GM18519 (cell line): ENCODE measurements at regions not wholly inside any gene's neighbourhood (a gene's known extent, or its start where the extent isn't known, plus 50 kb on each side); places are given as distances from the start of the nearest gene placed in this dataset.

Experiments used
- ATAC-seq: cut with Tn5 transposase; IDR thresholded peaks from one replicate; pipeline ENCODE4 v1.9.1; 2021; ENCODE audit warnings: mild to moderate bottlenecking, moderate library complexity; ENCODE audit not compliant: unreplicated experiment, low FRiP score

DNA sequence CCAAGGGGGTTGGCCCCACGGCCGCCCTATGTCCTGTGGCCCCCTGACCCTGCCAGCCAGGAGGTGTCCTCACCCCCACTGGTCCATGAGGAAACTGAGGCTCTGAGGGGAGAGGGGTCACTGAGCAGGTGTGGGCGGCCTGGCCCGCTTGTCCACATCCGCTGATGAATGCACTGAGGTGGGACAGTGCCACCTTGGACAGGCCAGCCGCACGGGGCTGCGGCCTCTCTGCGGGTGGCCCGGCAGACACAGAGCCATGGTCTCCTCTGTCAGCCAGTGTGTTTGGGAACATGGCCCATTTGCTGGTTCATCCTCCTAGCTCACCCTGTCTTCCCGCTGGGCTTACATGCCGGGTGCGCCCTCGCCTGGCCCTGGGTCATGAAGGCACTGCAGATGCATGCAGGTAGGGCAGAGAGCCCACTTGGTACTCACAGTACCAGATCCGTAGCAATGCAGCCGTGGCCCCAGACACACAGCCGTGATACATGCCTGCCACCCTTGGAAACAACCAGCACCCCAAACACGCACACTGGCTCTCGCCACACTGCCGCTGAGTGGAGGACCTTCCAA lies 93.9 kb downstream of the ENGASE start:
- no peak for ATAC-seq

GRCh38 chr17:79167486-79167885 lies 92.9 kb downstream of the ENGASE start:
- ATAC-seq, result no peak

GRCh38 chr17:79165756-79166473 lies 91.3 kb downstream of the ENGASE start:
- no peak for ATAC-seq

DNA sequence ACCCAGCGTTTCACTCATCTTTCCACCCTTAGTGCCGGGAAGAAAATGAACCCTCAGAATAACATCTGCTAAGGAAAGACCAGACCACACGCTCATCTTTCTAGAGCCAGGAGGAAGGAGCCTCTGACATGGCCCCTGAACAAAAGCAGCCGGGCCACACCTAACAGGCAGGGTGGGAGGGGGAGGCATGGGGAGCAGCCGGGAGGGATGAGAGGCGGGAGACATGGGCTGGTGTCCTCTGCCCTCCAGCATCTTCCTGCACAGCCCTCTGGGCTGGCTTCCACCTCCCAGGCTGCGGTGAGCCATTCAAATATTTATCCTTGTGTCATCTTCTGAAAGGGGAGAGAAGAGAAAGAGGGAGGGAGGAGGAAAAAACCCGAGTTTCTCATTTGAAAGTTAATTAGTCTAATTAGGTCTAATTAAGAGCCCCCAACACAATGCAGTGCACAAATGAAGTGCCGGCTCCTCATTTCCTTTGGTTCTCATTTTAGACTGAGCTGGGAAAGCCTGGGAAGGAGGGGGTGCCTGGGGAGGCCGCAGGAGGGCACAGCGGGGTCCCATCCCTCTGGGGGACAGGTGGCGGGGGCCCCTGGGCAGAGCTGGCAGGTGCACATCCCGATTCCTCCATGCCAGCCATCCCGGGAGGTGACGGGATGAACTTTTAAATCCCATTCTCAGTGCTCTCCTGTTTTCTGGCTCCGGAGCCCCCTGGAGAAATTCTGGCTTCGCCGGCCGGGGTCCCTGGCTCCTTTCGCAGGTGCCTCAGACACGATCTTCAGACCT lies 90.5 kb downstream of the ENGASE start:
- no peak for ATAC-seq

- no peak for ATAC-seq
These were observed 89.8 kb downstream of the ENGASE start for GRCh38 chr17:79164408-79164807.

- no peak for ATAC-seq
These were observed 88.4 kb downstream of the ENGASE start for GRCh38 chr17:79163071-79163470.

GRCh38 chr17:79162012-79162963 lies 87.7 kb downstream of the ENGASE start:
- ATAC-seq, result no peak

GRCh38 chr17:79160980-79161636 lies 86.5 kb downstream of the ENGASE start:
- no peak for ATAC-seq

GRCh38 chr17:79159926-79160325 lies 85.3 kb downstream of the ENGASE start:
- ATAC-seq, result no peak

- no peak for ATAC-seq
These were observed 84.8 kb downstream of the ENGASE start for GRCh38 chr17:79159471-79159870.

DNA sequence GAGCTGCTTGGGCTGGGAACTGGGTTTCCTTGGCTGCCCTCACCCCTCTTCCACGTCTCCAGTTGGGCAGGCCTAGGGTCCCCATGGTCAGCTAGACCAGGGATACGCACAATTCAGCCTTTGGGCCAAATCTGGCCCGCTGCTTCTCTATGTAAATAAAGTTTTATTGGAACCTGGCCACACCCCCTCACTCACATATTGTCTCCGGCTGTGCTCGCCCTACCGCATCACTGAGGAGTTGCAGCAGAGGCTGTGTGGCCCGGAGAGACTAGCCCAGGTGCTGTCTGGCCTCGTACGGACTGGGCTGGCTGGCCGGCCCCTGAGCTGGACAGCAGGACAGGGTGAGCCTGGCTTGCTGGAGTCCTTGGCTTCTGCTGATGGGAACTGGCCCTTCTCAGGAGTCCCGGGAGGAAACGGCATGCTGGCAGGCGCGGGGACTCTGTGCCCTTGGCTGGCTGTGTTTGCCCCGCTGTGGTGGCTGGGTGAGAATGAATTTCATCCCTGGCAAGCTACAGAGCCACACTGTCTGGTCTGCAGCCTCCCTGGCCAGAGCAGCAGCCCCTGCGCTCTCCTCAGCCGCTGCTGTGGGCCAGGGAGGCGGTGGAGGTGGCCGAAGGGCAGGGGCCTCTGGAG lies 82.0 kb downstream of the ENGASE start:
- ATAC-seq, result no peak

DNA sequence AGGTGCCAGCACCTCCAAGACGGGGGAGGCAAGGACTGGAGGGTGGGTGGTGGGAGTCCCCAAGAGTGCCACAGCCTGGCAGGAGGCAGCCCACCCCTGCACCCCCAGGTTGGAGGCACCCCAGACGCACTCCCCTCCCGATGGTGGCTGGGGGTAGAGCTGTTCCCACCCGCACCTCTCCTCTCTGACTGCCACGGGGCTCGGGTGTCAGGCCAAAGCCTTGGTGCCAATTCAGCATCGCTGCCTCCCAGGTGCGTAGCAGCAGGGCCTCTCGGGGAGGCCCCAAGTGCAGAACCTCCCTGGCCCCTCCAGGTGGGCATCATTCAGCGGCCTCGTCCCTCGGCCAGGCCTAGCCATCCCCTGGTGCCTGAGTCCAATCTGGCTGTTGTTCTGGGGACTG lies 81.1 kb downstream of the ENGASE start:
- ATAC-seq, result no peak

DNA sequence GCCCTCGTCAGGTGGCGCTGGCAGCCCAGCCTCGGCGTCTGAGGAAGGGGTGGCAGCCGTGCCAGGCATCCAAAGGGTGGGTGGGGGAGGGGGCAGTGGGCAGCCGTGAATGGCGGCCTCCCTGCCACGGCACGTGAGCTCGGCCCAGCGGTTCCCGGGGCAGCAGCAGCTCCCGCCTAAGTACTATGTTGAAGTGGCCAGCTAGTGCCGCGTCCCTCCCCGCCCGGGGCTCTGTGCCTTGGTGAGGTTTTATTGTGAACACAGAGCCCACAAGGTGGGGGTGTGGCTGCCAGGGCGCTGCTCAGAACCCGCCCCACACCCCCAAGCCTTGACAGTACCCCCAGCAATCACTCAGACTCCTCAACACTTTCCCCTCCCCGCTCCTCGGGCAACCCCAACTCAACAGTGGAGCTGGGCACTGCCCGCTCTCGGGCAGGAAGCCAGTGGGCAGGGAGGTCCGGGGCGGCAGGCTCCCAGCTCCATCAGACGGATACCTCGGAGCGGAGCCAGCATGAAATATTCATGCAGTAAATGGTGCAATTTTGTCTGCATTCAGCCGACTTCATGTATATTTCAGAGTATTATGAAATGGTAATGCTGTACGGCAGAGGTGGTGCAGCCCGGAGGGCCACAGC lies 80.4 kb downstream of the ENGASE start:
- no peak for ATAC-seq

GRCh38 chr17:79154446-79154845 lies 79.8 kb downstream of the ENGASE start:
- ATAC-seq, result no peak

DNA sequence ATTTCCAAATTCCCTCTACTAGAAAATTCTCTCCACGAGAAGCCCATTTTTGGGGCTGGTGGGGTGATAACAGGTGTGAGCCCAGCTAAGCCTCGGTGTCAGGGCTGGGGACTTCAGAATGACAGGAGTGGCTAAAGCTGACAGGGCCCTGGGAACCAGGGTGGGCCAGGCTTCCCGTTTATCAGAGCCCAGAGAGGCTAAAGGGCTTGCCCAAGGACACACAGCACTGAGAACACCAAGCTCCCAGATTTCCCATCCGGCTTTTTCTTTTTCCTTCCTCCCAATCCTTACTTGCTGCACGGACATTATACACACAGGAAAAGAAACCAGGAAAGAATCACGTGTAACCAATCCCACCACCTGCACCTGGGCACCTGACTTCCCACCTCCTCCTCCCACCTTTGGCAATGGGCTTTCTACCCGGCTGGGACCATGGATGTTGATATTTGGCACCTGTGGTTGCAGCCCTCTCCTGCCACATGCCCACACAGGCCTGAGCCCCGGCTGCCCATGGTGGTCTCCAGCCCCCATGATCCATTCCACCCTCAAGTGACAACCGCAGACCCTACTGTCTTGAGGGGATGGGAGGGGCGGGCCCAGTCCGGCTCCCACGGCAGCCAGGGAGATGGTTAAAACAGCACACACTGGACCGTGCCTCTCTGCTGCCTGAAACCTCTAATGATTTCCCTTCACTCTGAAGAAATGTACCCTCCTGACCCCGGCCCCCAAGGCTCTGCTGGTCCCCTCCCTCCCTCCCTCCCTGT lies 78.9 kb downstream of the ENGASE start:
- ATAC-seq, result no peak

- ATAC-seq, result no peak
These were observed 78.0 kb downstream of the ENGASE start for GRCh38 chr17:79152636-79153035.

- ATAC-seq, result no peak
These were observed 77.5 kb downstream of the ENGASE start for GRCh38 chr17:79152110-79152509.

GRCh38 chr17:79150799-79151198 lies 76.2 kb downstream of the ENGASE start:
- ATAC-seq, result no peak
